ENCODE measurements at regions not wholly inside any gene's neighbourhood (a gene's known extent, or its start where the extent isn't known, plus 50 kb on each side); places are given as distances from the start of the nearest gene placed in this dataset.
"Not testable (repeated sequence)": the region's sequence is repeated elsewhere in the genome, so short reads cannot be mapped to it uniquely, and the experiment has no call there.

- DNase-seq, result no peak
Measured at GRCh38 chr1:199482426-199482825, 545.1 kb upstream of the NR5A2 start.

GRCh38 chr1:199489594-199489993 lies 537.9 kb upstream of the NR5A2 start:
- no peak for DNase-seq

- no peak for DNase-seq
Measured at GRCh38 chr1:199490769-199491527, 536.6 kb upstream of the NR5A2 start.

- DNase-seq, result no peak
Measured at GRCh38 chr1:199495432-199495831, 532.1 kb upstream of the NR5A2 start.

GRCh38 chr1:199498802-199499201 lies 528.7 kb upstream of the NR5A2 start:
- DNase-seq, result not testable (repeated sequence)

GRCh38 chr1:199508072-199508471 lies 519.4 kb upstream of the NR5A2 start:
- DNase-seq, result no peak

- no peak for DNase-seq
Measured at GRCh38 chr1:199508653-199509052, 518.9 kb upstream of the NR5A2 start.

GRCh38 chr1:199509456-199509855 lies 518.1 kb upstream of the NR5A2 start:
- no peak for DNase-seq

- DNase-seq, result peak; percentile 6
Measured at GRCh38 chr1:199510314-199510713, 517.2 kb upstream of the NR5A2 start.

GRCh38 chr1:199512037-199512710 lies 515.3 kb upstream of the NR5A2 start:
- no peak for DNase-seq

GRCh38 chr1:199515261-199515660 lies 512.2 kb upstream of the NR5A2 start:
- no peak for DNase-seq

GRCh38 chr1:199522338-199522737 lies 505.2 kb upstream of the NR5A2 start:
- no peak for DNase-seq

GRCh38 chr1:199522936-199523335 lies 504.6 kb upstream of the NR5A2 start:
- no peak for DNase-seq

- no peak for DNase-seq
Measured at GRCh38 chr1:199529324-199529723, 498.2 kb upstream of the NR5A2 start.

GRCh38 chr1:199533361-199533760 lies 494.1 kb upstream of the NR5A2 start:
- DNase-seq, result not testable (repeated sequence)

GRCh38 chr1:199545780-199546179 lies 481.7 kb upstream of the NR5A2 start:
- no peak for DNase-seq

GRCh38 chr1:199546323-199546722 lies 481.2 kb upstream of the NR5A2 start:
- DNase-seq, result no peak

GRCh38 chr1:199549421-199549820 lies 478.1 kb upstream of the NR5A2 start:
- no peak for DNase-seq

GRCh38 chr1:199550199-199551065 lies 477.1 kb upstream of the NR5A2 start:
- DNase-seq, result no peak

GRCh38 chr1:199551967-199552565 lies 475.4 kb upstream of the NR5A2 start:
- DNase-seq, result peak; percentile 36

GRCh38 chr1:199553104-199553503 lies 474.4 kb upstream of the NR5A2 start:
- no peak for DNase-seq

GRCh38 chr1:199561334-199561733 lies 466.2 kb upstream of the NR5A2 start:
- DNase-seq, result no peak

GRCh38 chr1:199573047-199573446 lies 454.5 kb upstream of the NR5A2 start:
- DNase-seq, result no peak

Data from NCI-H526 treated with DMSO at 0.1 percent for 48 hours (cell line).